SU-DHL-6 (cell line): ENCODE measurements at regions not wholly inside any gene's neighbourhood (a gene's known extent, or its start where the extent isn't known, plus 50 kb on each side); places are given as distances from the start of the nearest gene placed in this dataset.
A peak's percentile ranks its signal among the peaks of the same experiment; 100 is the strongest.

Experiments used
- EZH2phosphoT487 ChIP-seq: fragments of 200-600 bp; sonication (generic), shearing (Covaris generic); conservative IDR thresholded peaks from 2 replicates; pipeline ENCODE4 v1.6.1; 2018; ENCODE audit warnings: mild to moderate bottlenecking, antibody characterized with exemption, low read length, moderate library complexity, mixed read lengths
- TF ChIP-seq, protein P1 (sequence below): fragments of 200-600 bp; sonication (generic); IDR thresholded peaks from one replicate; pipeline ENCODE4 v1.5.1; 2017; ENCODE audit warnings: antibody characterized with exemption, mild to moderate bottlenecking, low read length, moderate library complexity; ENCODE audit not compliant: insufficient read depth, poor library complexity, severe bottlenecking

DNA sequence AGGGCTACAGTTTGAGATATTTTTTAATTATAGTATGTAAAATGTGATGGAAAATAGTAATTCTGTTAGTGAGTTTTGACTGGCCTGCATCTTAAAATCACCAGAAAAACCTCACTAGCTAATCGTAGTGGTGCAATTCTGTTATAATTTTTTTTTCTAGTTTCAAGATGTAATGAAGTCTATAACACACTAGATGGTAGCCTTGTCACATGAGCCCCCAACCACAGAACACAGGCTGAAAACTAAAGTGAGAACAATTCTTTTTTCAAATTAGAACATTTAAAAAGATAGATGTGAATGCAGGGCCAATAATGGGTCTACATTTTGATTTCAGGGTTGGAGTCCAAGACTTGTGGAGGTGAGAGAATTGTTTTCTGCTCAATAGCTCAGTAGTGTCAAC, 83.3 kb upstream of the KCNH8 start:
- TF ChIP-seq, protein P1, sequence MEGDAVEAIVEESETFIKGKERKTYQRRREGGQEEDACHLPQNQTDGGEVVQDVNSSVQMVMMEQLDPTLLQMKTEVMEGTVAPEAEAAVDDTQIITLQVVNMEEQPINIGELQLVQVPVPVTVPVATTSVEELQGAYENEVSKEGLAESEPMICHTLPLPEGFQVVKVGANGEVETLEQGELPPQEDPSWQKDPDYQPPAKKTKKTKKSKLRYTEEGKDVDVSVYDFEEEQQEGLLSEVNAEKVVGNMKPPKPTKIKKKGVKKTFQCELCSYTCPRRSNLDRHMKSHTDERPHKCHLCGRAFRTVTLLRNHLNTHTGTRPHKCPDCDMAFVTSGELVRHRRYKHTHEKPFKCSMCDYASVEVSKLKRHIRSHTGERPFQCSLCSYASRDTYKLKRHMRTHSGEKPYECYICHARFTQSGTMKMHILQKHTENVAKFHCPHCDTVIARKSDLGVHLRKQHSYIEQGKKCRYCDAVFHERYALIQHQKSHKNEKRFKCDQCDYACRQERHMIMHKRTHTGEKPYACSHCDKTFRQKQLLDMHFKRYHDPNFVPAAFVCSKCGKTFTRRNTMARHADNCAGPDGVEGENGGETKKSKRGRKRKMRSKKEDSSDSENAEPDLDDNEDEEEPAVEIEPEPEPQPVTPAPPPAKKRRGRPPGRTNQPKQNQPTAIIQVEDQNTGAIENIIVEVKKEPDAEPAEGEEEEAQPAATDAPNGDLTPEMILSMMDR = peak; percentile 35
- no peak for TF ChIP-seq EZH2phosphoT487
